GM12878 (cell line): ENCODE measurements at regions not wholly inside any gene's neighbourhood (a gene's known extent, or its start where the extent isn't known, plus 50 kb on each side); places are given as distances from the start of the nearest gene placed in this dataset.

Experiments
- ATF7 ChIP-seq: fragments of 450-650 bp; IDR thresholded peaks from 2 replicates; pipeline ENCODE4 v1.6.1; 2016; ENCODE audit warnings: low read depth, mild to moderate bottlenecking
- BCL11A ChIP-seq: IDR thresholded peaks from 2 replicates; pipeline ENCODE4 v1.6.1; 2011; ENCODE audit warnings: low read depth, low read length
- BHLHE40 ChIP-seq, 2 experiments: fragments of 450-650 bp in 1 of 2; IDR thresholded peaks; 2 replicates each; pipeline ENCODE4 v1.6.1; 2011 to 2017; ENCODE audit warnings: low read depth in 2 of 2, borderline replicate concordance in 1 of 2, improper control_type of control experiment in 1 of 2, low read length in 1 of 2, mild to moderate bottlenecking in 1 of 2
- BRCA1 ChIP-seq: IDR thresholded peaks from 2 replicates; pipeline ENCODE4 v1.6.1; 2011; ENCODE audit warnings: low read depth, low read length, improper control_type of control experiment
- CHD2 ChIP-seq: IDR thresholded peaks from 2 replicates; pipeline ENCODE4 v1.6.1; 2011; ENCODE audit warnings: low read depth, low read length, improper control_type of control experiment, borderline replicate concordance
- CREM ChIP-seq: IDR thresholded peaks from 2 replicates; pipeline ENCODE4 v1.6.1; 2014; ENCODE audit warnings: antibody characterized with exemption, low read depth
- FOXM1 ChIP-seq: IDR thresholded peaks from 2 replicates; pipeline ENCODE4 v1.6.1; 2012; ENCODE audit warnings: low read depth, mild to moderate bottlenecking, inconsistent platforms, low read length, moderate library complexity
- IKZF1 ChIP-seq: fragments of 450-650 bp; conservative IDR thresholded peaks from 2 replicates; pipeline ENCODE4 v1.6.1; 2017; ENCODE audit warnings: antibody characterized with exemption, mild to moderate bottlenecking
- IKZF2 ChIP-seq, 2 experiments: fragments of 450-650 bp; IDR thresholded peaks; 2 replicates each; pipeline ENCODE4 v1.6.1; 2017; ENCODE audit warnings: mild to moderate bottlenecking in 2 of 2, moderate library complexity in 2 of 2
- KLF5 ChIP-seq: fragments of 450-650 bp; IDR thresholded peaks from 2 replicates; pipeline ENCODE4 v1.6.1; 2014; ENCODE audit warnings: mild to moderate bottlenecking; ENCODE audit not compliant: partially characterized antibody
- MTA2 ChIP-seq: fragments of 450-650 bp; IDR thresholded peaks from 2 replicates; pipeline ENCODE4 v1.6.1; 2016; ENCODE audit warnings: low read depth, mild to moderate bottlenecking, moderate library complexity
- MTA3 ChIP-seq: IDR thresholded peaks from 2 replicates; pipeline ENCODE4 v1.6.1; 2012; ENCODE audit warnings: low read length, inconsistent platforms, borderline replicate concordance
- MXI1 ChIP-seq: fragments of 150-350 bp; IDR thresholded peaks from 2 replicates; pipeline ENCODE4 v1.6.1; 2011; ENCODE audit warnings: low read depth, mild to moderate bottlenecking, inconsistent platforms, low read length, improper control_type of control experiment
- PAX5 ChIP-seq: IDR thresholded peaks from 2 replicates; pipeline ENCODE4 v1.6.1; 2011; ENCODE audit warnings: low read depth, low read length, borderline replicate concordance
- POLR2A ChIP-seq: IDR thresholded peaks from 2 replicates; pipeline ENCODE4 v1.6.1; 2011; ENCODE audit warnings: low read depth, mild to moderate bottlenecking, low read length
- SPI1 ChIP-seq: IDR thresholded peaks from 2 replicates; pipeline ENCODE4 v1.6.1; 2011; ENCODE audit warnings: low read depth, mild to moderate bottlenecking, low read length, moderate library complexity, borderline replicate concordance; ENCODE audit not compliant: insufficient read depth
- SUPT20H ChIP-seq: IDR thresholded peaks from 2 replicates; pipeline ENCODE4 v1.6.1; 2011; ENCODE audit warnings: low read depth, mild to moderate bottlenecking, low read length, moderate library complexity, borderline replicate concordance; ENCODE audit not compliant: control insufficient read depth
- SUZ12 ChIP-seq: fragments of 200-600 bp; sonication (generic); IDR thresholded peaks from one replicate; pipeline ENCODE4 v1.6.1; 2018; ENCODE audit warnings: antibody characterized with exemption, mild to moderate bottlenecking; ENCODE audit not compliant: unreplicated experiment
- ZBED1 ChIP-seq: IDR thresholded peaks from 2 replicates; pipeline ENCODE4 v1.6.1; 2016; ENCODE audit warnings: borderline replicate concordance
- ZNF217 ChIP-seq: fragments of 450-650 bp; IDR thresholded peaks from 2 replicates; pipeline ENCODE4 v1.6.1; 2017; ENCODE audit warnings: antibody characterized with exemption, mild to moderate bottlenecking
- TF ChIP-seq, protein P1 (sequence below): IDR thresholded peaks from 2 replicates; pipeline ENCODE4 v1.6.1; 2011; ENCODE audit warnings: mild to moderate bottlenecking, low read depth, low read length, moderate library complexity; ENCODE audit not compliant: insufficient replicate concordance
- TF ChIP-seq, protein P2 (sequence below): fragments of 150-350 bp; IDR thresholded peaks from 2 replicates; pipeline ENCODE4 v1.6.1; 2014; ENCODE audit warnings: mild to moderate bottlenecking, low read depth, low read length
- TF ChIP-seq, protein P3 (sequence below), 3 experiments: IDR thresholded peaks in 2 of 3; conservative IDR thresholded peaks in 1 of 3; 2 replicates each; pipeline ENCODE4 v1.5.1; 2011; ENCODE audit warnings: low read depth in 3 of 3, low read length in 3 of 3, mild to moderate bottlenecking in 3 of 3, control low read depth in 2 of 3, moderate library complexity in 2 of 3, inconsistent platforms in 1 of 3, mixed read lengths in 1 of 3; ENCODE audit not compliant: control insufficient read depth in 2 of 3, insufficient read depth in 1 of 3; ENCODE audit errors: extremely low read depth in 1 of 3

DNA sequence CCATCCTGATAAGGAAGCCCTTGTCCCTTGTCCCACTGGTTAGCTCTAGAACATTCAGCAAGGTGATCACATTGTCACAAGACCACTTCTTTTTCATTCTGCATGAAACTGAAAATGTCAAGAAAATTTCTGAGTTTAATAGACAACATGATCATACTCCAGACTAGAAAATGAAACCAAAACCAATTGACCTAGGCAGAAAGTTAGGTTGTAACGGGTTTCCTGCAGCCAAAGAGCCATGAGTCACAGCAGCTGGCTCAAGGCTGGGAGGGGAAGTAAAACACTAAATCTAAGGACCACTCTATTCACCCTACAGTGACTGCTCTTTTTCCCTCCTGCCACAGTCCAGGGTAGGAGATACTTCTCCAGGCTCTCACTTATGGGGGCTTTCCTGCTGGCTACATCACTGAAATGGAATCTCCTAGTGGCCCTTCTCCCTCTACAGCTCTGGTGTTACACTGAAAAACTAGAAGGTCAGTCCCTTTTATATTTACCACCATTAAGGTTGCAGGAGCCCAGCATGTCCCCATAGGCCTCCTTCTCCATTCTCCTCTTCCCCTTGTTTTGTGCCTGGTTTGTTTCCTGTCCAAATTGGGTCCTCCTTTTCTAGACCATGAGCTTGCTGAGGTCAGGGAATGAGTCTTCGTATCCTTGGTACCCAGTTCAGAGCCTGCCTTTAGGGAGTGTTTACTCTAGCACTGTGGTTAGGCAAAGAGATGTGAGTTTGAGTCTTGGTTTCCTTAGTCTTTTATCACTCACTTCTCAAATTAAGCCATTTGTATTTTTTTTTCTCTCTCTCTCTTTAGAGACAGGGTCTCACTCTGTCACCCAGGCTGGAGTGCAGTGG is 236.5 kb upstream of the JUN start (continued):
- TF ChIP-seq MXI1 (0 out of 2 replicates have a peak, but pooled peaks have one; percentile 45), CHD2 (no peak; the same call in 1 of the 2 replicates), KLF5 (peak; percentile 42), ZBED1 (no peak; the same call in 1 of the 2 replicates), BRCA1 (no peak), IKZF1 (peak; percentile 65; the same call in 1 of the 2 replicates), PAX5 (0 out of 2 replicates have a peak, but pooled peaks have one; percentile 31), MTA2 (0 out of 2 replicates have a peak, but pooled peaks have one; percentile 31), SUZ12 (no peak), FOXM1 (no peak), SPI1 (peak; percentile 68), SUPT20H (no peak), ZNF217 (no peak), CREM (peak; percentile 36; the same call in 1 of the 2 replicates), BCL11A (0 out of 2 replicates have a peak, but pooled peaks have one; percentile 13), POLR2A (no peak), IKZF2 (IDR thresholded peaks at IDR 0.05) (peak; percentile 79 to 81), BHLHE40 (IDR thresholded peaks at IDR 0.05; ENCODE audit: borderline replicate concordance in 1 of 2, low read depth in 2 of 2, low read length in 1 of 2) (peak; percentile 7 to 43; a peak in 1 of 4 replicates), ATF7 (peak; percentile 86), MTA3 (0 out of 2 replicates have a peak, but pooled peaks have one; percentile 53)
- TF ChIP-seq, protein P1, sequence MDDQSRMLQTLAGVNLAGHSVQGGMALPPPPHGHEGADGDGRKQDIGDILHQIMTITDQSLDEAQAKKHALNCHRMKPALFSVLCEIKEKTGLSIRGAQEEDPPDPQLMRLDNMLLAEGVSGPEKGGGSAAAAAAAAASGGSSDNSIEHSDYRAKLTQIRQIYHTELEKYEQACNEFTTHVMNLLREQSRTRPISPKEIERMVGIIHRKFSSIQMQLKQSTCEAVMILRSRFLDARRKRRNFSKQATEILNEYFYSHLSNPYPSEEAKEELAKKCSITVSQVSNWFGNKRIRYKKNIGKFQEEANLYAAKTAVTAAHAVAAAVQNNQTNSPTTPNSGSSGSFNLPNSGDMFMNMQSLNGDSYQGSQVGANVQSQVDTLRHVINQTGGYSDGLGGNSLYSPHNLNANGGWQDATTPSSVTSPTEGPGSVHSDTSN: peak; percentile 47
- TF ChIP-seq, protein P2, sequence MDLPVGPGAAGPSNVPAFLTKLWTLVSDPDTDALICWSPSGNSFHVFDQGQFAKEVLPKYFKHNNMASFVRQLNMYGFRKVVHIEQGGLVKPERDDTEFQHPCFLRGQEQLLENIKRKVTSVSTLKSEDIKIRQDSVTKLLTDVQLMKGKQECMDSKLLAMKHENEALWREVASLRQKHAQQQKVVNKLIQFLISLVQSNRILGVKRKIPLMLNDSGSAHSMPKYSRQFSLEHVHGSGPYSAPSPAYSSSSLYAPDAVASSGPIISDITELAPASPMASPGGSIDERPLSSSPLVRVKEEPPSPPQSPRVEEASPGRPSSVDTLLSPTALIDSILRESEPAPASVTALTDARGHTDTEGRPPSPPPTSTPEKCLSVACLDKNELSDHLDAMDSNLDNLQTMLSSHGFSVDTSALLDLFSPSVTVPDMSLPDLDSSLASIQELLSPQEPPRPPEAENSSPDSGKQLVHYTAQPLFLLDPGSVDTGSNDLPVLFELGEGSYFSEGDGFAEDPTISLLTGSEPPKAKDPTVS: peak; percentile 79; the same call in 1 of the 2 replicates
- TF ChIP-seq, protein P3, sequence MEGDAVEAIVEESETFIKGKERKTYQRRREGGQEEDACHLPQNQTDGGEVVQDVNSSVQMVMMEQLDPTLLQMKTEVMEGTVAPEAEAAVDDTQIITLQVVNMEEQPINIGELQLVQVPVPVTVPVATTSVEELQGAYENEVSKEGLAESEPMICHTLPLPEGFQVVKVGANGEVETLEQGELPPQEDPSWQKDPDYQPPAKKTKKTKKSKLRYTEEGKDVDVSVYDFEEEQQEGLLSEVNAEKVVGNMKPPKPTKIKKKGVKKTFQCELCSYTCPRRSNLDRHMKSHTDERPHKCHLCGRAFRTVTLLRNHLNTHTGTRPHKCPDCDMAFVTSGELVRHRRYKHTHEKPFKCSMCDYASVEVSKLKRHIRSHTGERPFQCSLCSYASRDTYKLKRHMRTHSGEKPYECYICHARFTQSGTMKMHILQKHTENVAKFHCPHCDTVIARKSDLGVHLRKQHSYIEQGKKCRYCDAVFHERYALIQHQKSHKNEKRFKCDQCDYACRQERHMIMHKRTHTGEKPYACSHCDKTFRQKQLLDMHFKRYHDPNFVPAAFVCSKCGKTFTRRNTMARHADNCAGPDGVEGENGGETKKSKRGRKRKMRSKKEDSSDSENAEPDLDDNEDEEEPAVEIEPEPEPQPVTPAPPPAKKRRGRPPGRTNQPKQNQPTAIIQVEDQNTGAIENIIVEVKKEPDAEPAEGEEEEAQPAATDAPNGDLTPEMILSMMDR (IDR thresholded peaks at IDR 0.05 in 2 of 3, conservative IDR thresholded peaks at IDR 0.05 in 1 of 3; ENCODE audit: control insufficient read depth in 2 of 3, extremely low read depth in 1 of 3, insufficient read depth in 1 of 3, low read depth in 3 of 3, low read length in 3 of 3): no peak
